Mucosa of rectum (tissue), 2 donors: ENCODE measurements at regions not wholly inside any gene's neighbourhood (a gene's known extent, or its start where the extent isn't known, plus 50 kb on each side); places are given as distances from the start of the nearest gene placed in this dataset.

Experiments
- H3K27ac ChIP-seq, 2 donors: one replicate each; pipeline ENCODE4 v1.7.0; 2013; ENCODE audit warnings: inconsistent platforms in 2 of 2, low read depth in 2 of 2, low read length in 2 of 2
- H3K27me3 ChIP-seq, 2 donors: one replicate each; pipeline ENCODE4 v1.7.0; 2013; ENCODE audit warnings: low read length in 2 of 2; ENCODE audit not compliant: control insufficient read depth in 2 of 2, insufficient read depth in 2 of 2
- H3K36me3 ChIP-seq, 2 donors: one replicate each; pipeline ENCODE4 v1.7.0; 2013; ENCODE audit warnings: low read length in 2 of 2; ENCODE audit not compliant: control insufficient read depth in 2 of 2, insufficient read depth in 2 of 2
- H3K4me1 ChIP-seq, 2 donors: one replicate each; pipeline ENCODE4 v1.7.0; 2013; ENCODE audit warnings: low read length in 2 of 2, mild to moderate bottlenecking in 1 of 2; ENCODE audit not compliant: control insufficient read depth in 2 of 2, insufficient read depth in 2 of 2
- H3K4me3 ChIP-seq, 2 donors: one replicate each; pipeline ENCODE4 v1.7.0; 2013; ENCODE audit warnings: low read length in 2 of 2
- H3K9ac ChIP-seq, 2 donors: one replicate each; pipeline ENCODE4 v1.7.0; 2013; ENCODE audit warnings: low read length in 2 of 2, low read depth in 1 of 2, mild to moderate bottlenecking in 1 of 2
- H3K9me3 ChIP-seq, 2 donors: one replicate each; pipeline ENCODE4 v1.7.0; 2013; ENCODE audit warnings: low read length in 2 of 2; ENCODE audit not compliant: control insufficient read depth in 2 of 2
- donor health status: healthy.
- donor health status: Normal muscosa, but diverticular disease.

- Histone ChIP-seq H3K36me3 (no peaks in the 10 kb centered on the region), H3K9ac (no peak overlapping the region), H3K27ac (no peak overlapping the region), H3K4me3 (no peak overlapping the region), H3K27me3 (no peaks in the 10 kb centered on the region), H3K9me3 (no peaks in the 10 kb centered on the region), H3K4me1 (no peaks in the 10 kb centered on the region)
Observed at GRCh38 chr11:112889446-112889845, 71.8 kb upstream of the NCAM1 start.

- H3K9me3 ChIP-seq = no peaks in the 10 kb centered on the region
- H3K4me1 ChIP-seq = no peaks in the 10 kb centered on the region
- H3K9ac ChIP-seq = no peak overlapping the region
- no peak overlapping the region for H3K27ac ChIP-seq
- H3K36me3 ChIP-seq = no peaks in the 10 kb centered on the region
- H3K4me3 ChIP-seq = no peak overlapping the region
- no peaks in the 10 kb centered on the region for H3K27me3 ChIP-seq
Observed at GRCh38 chr11:112899235-112900006, 61.8 kb upstream of the NCAM1 start.

- Histone ChIP-seq H3K4me1 (no peaks in the 10 kb centered on the region), H3K36me3 (no peaks in the 10 kb centered on the region), H3K9me3 (no peaks in the 10 kb centered on the region), H3K27ac (no peak overlapping the region), H3K4me3 (no peak overlapping the region), H3K27me3 (no peaks in the 10 kb centered on the region), H3K9ac (no peak overlapping the region)
Observed at GRCh38 chr11:112901924-112902323, 59.3 kb upstream of the NCAM1 start.

- Histone ChIP-seq H3K9ac (no peak overlapping the region), H3K27me3 (no peaks in the 10 kb centered on the region), H3K4me3 (no peak overlapping the region), H3K9me3 (no peaks in the 10 kb centered on the region), H3K27ac (no peak overlapping the region), H3K4me1 (no peaks in the 10 kb centered on the region), H3K36me3 (no peaks in the 10 kb centered on the region)
Observed at GRCh38 chr11:112902361-112903011, 58.7 kb upstream of the NCAM1 start.

GRCh38 chr11:112903340-112903739 is 57.9 kb upstream of the NCAM1 start:
- Histone ChIP-seq H3K27ac (no peak overlapping the region), H3K4me3 (no peak overlapping the region)

GRCh38 chr11:112911124-112911523 is 50.1 kb upstream of the NCAM1 start:
- no peaks in the 10 kb centered on the region for H3K4me1 ChIP-seq
- no peak overlapping the region for H3K27ac ChIP-seq
- H3K27me3 ChIP-seq = no peaks in the 10 kb centered on the region
- no peak overlapping the region for H3K4me3 ChIP-seq
- no peak overlapping the region for H3K9ac ChIP-seq
- no peaks in the 10 kb centered on the region for H3K9me3 ChIP-seq
- H3K36me3 ChIP-seq = no peaks in the 10 kb centered on the region

More at GRCh38 chr11:112903340-112903739, 57.9 kb upstream of the NCAM1 start:
- no peak overlapping the region for H3K9ac ChIP-seq
- no peaks in the 10 kb centered on the region for H3K4me1 ChIP-seq
- H3K9me3 ChIP-seq = no peaks in the 10 kb centered on the region
- H3K36me3 ChIP-seq = no peaks in the 10 kb centered on the region
- no peaks in the 10 kb centered on the region for H3K27me3 ChIP-seq
